ENCODE measurements at regions not wholly inside any gene's neighbourhood (a gene's known extent, or its start where the extent isn't known, plus 50 kb on each side); places are given as distances from the start of the nearest gene placed in this dataset.

- H3K4me3 ChIP-seq, result no peak overlapping the region
- no TSS peak for BruUV-seq (replicated peaks)
- TF ChIP-seq ZNF143 (CRISPR knock-in tag; IDR thresholded peaks at IDR 0.05) (no peak), ZNF41 (CRISPR knock-in tag; conservative IDR thresholded peaks at IDR 0.05) (no peak), GATAD2A (IDR thresholded peaks at IDR 0.05) (no peak), NR2C2 (CRISPR knock-in tag; IDR thresholded peaks at IDR 0.05) (no peak), NR2C2 (tag; IDR thresholded peaks at IDR 0.05) (no peak), RERE (CRISPR knock-in tag; IDR thresholded peaks at IDR 0.05; ENCODE audit: borderline replicate concordance) (no peak), CBFA2T3 (IDR thresholded peaks at IDR 0.05) (no peak), ZNF282 (CRISPR knock-in tag; IDR thresholded peaks at IDR 0.05) (no peak), NCOA1 (IDR thresholded peaks at IDR 0.05; ENCODE audit: low read depth) (no peak), NR4A1 (CRISPR knock-in tag; IDR thresholded peaks at IDR 0.05) (no peak), NR4A1 (tag; IDR thresholded peaks at IDR 0.05) (no peak), GABPA (tag; conservative IDR thresholded peaks at IDR 0.05; ENCODE audit: low read depth) (no peak), NR2C1 (IDR thresholded peaks at IDR 0.05) (no peak), NR2C1 (tag; IDR thresholded peaks at IDR 0.05) (no peak)
- TF ChIP-seq, protein P1, sequence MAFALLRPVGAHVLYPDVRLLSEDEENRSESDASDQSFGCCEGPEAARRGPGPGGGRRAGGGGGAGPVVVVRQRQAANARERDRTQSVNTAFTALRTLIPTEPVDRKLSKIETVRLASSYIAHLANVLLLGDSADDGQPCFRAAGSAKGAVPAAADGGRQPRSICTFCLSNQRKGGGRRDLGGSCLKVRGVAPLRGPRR (CRISPR knock-in tag; IDR thresholded peaks at IDR 0.05), result no peak
- TF ChIP-seq, protein P2, sequence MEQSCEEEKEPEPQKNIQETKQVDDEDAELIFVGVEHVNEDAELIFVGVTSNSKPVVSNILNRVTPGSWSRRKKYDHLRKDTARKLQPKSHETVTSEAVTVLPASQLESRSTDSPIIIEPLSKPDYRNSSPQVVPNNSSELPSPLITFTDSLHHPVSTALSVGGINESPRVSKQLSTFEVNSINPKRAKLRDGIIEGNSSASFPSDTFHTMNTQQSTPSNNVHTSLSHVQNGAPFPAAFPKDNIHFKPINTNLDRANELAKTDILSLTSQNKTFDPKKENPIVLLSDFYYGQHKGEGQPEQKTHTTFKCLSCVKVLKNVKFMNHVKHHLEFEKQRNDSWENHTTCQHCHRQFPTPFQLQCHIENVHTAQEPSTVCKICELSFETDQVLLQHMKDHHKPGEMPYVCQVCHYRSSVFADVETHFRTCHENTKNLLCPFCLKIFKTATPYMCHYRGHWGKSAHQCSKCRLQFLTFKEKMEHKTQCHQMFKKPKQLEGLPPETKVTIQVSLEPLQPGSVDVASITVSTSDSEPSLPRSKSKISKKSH (CRISPR knock-in tag; IDR thresholded peaks at IDR 0.05), result no peak
- TF ChIP-seq, protein P3, sequence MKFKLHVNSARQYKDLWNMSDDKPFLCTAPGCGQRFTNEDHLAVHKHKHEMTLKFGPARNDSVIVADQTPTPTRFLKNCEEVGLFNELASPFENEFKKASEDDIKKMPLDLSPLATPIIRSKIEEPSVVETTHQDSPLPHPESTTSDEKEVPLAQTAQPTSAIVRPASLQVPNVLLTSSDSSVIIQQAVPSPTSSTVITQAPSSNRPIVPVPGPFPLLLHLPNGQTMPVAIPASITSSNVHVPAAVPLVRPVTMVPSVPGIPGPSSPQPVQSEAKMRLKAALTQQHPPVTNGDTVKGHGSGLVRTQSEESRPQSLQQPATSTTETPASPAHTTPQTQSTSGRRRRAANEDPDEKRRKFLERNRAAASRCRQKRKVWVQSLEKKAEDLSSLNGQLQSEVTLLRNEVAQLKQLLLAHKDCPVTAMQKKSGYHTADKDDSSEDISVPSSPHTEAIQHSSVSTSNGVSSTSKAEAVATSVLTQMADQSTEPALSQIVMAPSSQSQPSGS (CRISPR knock-in tag; IDR thresholded peaks at IDR 0.05), result no peak
- H3K36me3 ChIP-seq (ENCODE audit: control insufficient read depth, insufficient read depth, low read length), result no peaks in the 10 kb centered on the region
- ChIA-PET CTCF (ENCODE audit: low intra/inter-chr PET ratio) (no interaction called here), POLR2A (no interaction called here)
- 5% methylated on average over 2 of the region's 2 CpGs for WGBS (ENCODE audit: insufficient coverage, low coverage, missing lambda C conversion rate)
- no peak overlapping the region for H2AFZ ChIP-seq (ENCODE audit: low read depth, low read length)
- H3K27me3 ChIP-seq (ENCODE audit: control insufficient read depth in 2 of 2, insufficient read depth in 2 of 2, low read length in 2 of 2), result no peaks in the 10 kb centered on the region
- H3K9me3 ChIP-seq (replicated peaks; ENCODE audit: control insufficient read depth, insufficient read depth, low read depth, low read length), result no peaks in the 10 kb centered on the region
- H3K27ac ChIP-seq (ENCODE audit: extremely low read depth, low read depth, low read length), result no peak overlapping the region
- intact Hi-C loops (cut with micrococcal nuclease) (no loop called here), in situ Hi-C loops (cut with MboI) (no loop called here)
- no peaks in the 10 kb centered on the region for H3K4me1 ChIP-seq (replicated peaks in 1 of 2; ENCODE audit: control insufficient read depth in 2 of 2, insufficient read depth in 2 of 2, low read length in 2 of 2)
- no peak overlapping the region for H3K9ac ChIP-seq (ENCODE audit: insufficient read depth in 1 of 2, low read depth in 2 of 2, low read length in 2 of 2)
- DNase-seq (ENCODE audit: extremely low read depth in 1 of 4, low spot score in 3 of 4) (no peak), ATAC-seq (no peak), FAIRE-seq (no peak)
- H3K79me2 ChIP-seq (ENCODE audit: control insufficient read depth, insufficient read depth, low read length), result no peaks in the 10 kb centered on the region
- no peak overlapping the region for H3K4me2 ChIP-seq (ENCODE audit: insufficient read depth, low read length)
- H3K9me1 ChIP-seq (ENCODE audit: control insufficient read depth, insufficient read depth, low read length), result no peaks in the 10 kb centered on the region
- no peaks in the 10 kb centered on the region for H4K20me1 ChIP-seq (replicated peaks; ENCODE audit: control insufficient read depth, insufficient read depth, low read length)
Measured at GRCh38 chr2:221915926-221916325, 343.8 kb upstream of the EPHA4 start.

All from K562 (cell line).